Bronchial epithelial cell (primary cell): ENCODE measurements at regions not wholly inside any gene's neighbourhood (a gene's known extent, or its start where the extent isn't known, plus 50 kb on each side); places are given as distances from the start of the nearest gene placed in this dataset.
A peak's percentile ranks its signal among the peaks of the same experiment; 100 is the strongest.

Source experiments
- DNase-seq: peaks from one replicate; pipeline ENCODE4 v3.0.0-alpha.2; 2010; ENCODE audit warnings: low read depth
- FAIRE-seq: peaks from 2 replicates; lab custom pipeline; 2011; peaks lifted over from hg19 to GRCh38; lab: Jason Lieb, UNC
- H3K27me3 ChIP-seq: 2 replicates; pipeline ENCODE4 v1.5.1; 2011; ENCODE audit warnings: low read length; ENCODE audit not compliant: control insufficient read depth, insufficient read depth
- H3K36me3 ChIP-seq: 2 replicates; pipeline ENCODE4 v1.5.1; 2011; ENCODE audit warnings: low read length; ENCODE audit not compliant: control insufficient read depth, insufficient read depth
- H3K4me3 ChIP-seq: 2 replicates; pipeline ENCODE4 v1.5.1; 2011; ENCODE audit warnings: mild to moderate bottlenecking, low read depth, low read length, control low read depth
- TF ChIP-seq, protein P1 (sequence below): IDR thresholded peaks from 2 replicates; pipeline ENCODE4 v1.5.1; 2011; ENCODE audit warnings: mild to moderate bottlenecking, moderate library complexity, low read length, control low read depth, inconsistent platforms; ENCODE audit not compliant: insufficient read depth, severe bottlenecking

GRCh38 chr13:34308725-34309124 lies 490.8 kb downstream of the RFC3 start:
- no peak for FAIRE-seq
- H3K36me3 ChIP-seq, result no peaks in the 10 kb centered on the region
- H3K27me3 ChIP-seq, result no peaks in the 10 kb centered on the region
- DNase-seq, result peak; percentile 93
- TF ChIP-seq, protein P1, sequence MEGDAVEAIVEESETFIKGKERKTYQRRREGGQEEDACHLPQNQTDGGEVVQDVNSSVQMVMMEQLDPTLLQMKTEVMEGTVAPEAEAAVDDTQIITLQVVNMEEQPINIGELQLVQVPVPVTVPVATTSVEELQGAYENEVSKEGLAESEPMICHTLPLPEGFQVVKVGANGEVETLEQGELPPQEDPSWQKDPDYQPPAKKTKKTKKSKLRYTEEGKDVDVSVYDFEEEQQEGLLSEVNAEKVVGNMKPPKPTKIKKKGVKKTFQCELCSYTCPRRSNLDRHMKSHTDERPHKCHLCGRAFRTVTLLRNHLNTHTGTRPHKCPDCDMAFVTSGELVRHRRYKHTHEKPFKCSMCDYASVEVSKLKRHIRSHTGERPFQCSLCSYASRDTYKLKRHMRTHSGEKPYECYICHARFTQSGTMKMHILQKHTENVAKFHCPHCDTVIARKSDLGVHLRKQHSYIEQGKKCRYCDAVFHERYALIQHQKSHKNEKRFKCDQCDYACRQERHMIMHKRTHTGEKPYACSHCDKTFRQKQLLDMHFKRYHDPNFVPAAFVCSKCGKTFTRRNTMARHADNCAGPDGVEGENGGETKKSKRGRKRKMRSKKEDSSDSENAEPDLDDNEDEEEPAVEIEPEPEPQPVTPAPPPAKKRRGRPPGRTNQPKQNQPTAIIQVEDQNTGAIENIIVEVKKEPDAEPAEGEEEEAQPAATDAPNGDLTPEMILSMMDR, result no peak
- no peak overlapping the region for H3K4me3 ChIP-seq

GRCh38 chr13:34310539-34310938 lies 492.6 kb downstream of the RFC3 start:
- Histone ChIP-seq H3K4me3 (no peak overlapping the region), H3K27me3 (no peaks in the 10 kb centered on the region), H3K36me3 (no peaks in the 10 kb centered on the region)
- TF ChIP-seq, protein P1, result no peak
- DNase-seq (no peak), FAIRE-seq (no peak)

- no peak for FAIRE-seq
- Histone ChIP-seq H3K27me3 (no peaks in the 10 kb centered on the region), H3K36me3 (no peaks in the 10 kb centered on the region), H3K4me3 (no peak overlapping the region)
- no peak for DNase-seq
- TF ChIP-seq, protein P1, result no peak
These were observed 493.3 kb downstream of the RFC3 start for GRCh38 chr13:34311251-34311650.

DNA sequence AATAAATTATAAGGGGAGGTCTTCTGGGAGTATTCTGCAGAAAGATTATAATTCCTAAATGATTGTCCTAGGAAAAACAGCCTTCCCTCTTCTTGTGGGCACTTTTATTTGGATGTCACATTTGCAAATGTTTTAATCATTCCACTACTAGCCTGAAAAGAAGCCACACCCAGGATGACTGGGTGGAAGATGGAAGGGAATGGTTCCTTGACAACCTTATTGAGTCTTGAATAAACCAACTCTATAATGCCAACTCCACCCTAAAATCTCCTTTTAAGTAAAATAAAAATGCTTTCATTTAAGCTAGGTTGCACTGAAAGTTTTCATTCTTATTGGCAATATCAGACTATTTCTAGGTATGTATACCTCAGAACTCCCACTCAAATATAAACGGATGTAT lies 494.6 kb downstream of the RFC3 start:
- FAIRE-seq (no peak), DNase-seq (no peak)
- TF ChIP-seq, protein P1, result no peak
- Histone ChIP-seq H3K36me3 (no peaks in the 10 kb centered on the region), H3K27me3 (no peaks in the 10 kb centered on the region), H3K4me3 (no peak overlapping the region)

GRCh38 chr13:34320084-34320483 lies 502.1 kb downstream of the RFC3 start:
- DNase-seq, result no peak
- no peak for FAIRE-seq
- TF ChIP-seq, protein P1, result no peak

DNA sequence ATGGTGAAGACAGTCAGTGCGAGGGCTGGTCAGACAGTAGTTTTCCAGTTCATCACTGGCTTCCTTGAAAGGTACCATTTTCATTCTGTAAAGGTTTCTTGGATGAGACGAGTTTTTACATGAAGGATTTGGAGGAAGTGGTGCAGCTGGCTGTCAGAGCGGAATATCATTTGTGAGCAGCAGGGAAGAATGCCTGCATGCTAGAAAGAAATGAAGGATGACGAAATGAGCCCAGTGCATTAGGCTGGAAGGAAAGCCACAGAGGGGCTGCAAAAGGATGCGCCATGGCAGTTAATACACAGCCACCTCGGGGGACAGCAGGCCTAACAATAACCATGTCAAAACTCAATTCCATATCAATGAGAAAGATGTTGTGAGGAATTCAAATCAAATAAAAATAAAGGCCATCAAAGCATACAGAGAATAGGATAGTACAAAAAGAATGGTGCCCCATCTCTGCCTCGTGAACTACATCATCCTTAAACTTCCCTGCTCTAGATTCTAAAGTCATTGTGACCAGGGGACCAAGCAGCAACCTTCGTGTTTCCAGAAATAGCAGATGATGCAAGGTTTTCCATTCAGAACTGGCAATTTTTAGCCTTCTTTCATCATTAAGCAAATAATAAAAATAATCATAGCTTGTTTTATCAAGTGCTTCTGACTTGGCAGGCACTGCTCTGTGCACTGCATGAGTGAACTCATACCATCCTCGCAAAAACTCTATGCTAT lies 504.2 kb downstream of the RFC3 start:
- TF ChIP-seq, protein P1, result no peak
- Histone ChIP-seq H3K27me3 (no peaks in the 10 kb centered on the region), H3K36me3 (no peaks in the 10 kb centered on the region), H3K4me3 (no peak overlapping the region)
- FAIRE-seq (no peak), DNase-seq (no peak)

More at GRCh38 chr13:34320084-34320483, 502.1 kb downstream of the RFC3 start:
- Histone ChIP-seq H3K4me3 (no peak overlapping the region), H3K27me3 (no peaks in the 10 kb centered on the region), H3K36me3 (no peaks in the 10 kb centered on the region)
